Heart left ventricle (tissue), 13 donors: ENCODE measurements at regions not wholly inside any gene's neighbourhood (a gene's known extent, or its start where the extent isn't known, plus 50 kb on each side); places are given as distances from the start of the nearest gene placed in this dataset.

Source experiments
- POLR2A ChIP-seq, 2 donors: fragments of 450-650 bp; IDR thresholded peaks; one replicate each; pipeline ENCODE4 v1.6.1; 2017; ENCODE audit warnings: antibody characterized with exemption in 2 of 2, mild to moderate bottlenecking in 2 of 2, moderate library complexity in 2 of 2
- TF ChIP-seq, protein P1 (sequence below), 12 donors: fragments of 200-600 bp; sonication (generic) in 4 of 12; IDR thresholded peaks; one replicate each; pipeline versions ENCODE4 v1.5.0 to v1.8.0; 2018 to 2022; ENCODE audit warnings: antibody characterized with exemption in 12 of 12, mild to moderate bottlenecking in 5 of 12
- donor health status: ischemic (EF 13 %, LVEDD 7.1; RV severe dilation, severe dysfunction).
- donor health status: DM: no; HTN: yes; CAD: no.
- donor health status: DM: no; HTN: no; CAD: no.
- donor health status: ischemic (EF 25% LVEDD 6.9; RV normal size, moderate dysfunction).
- donor health status: ischemic (EF 25% LVEDD 5.7; RV mildly dilated, moderate dysfunction).
- donor health status: ischemic (EF 35%, LVEDD 5.7; RV mildly dilated, moderate dysfunction).
- donor health status: nonischemic (EF 11% LVEDD 7.7; RV severe dilation, severe dysfunction).
- donor health status: DM: yes; HTN: yes; CAD: no.
- donor health status: PGD.
- donor health status: ischemic (EF 29% LVEDD 5.4; RV normal size, mild dysfunction).
- donor health status: nonischemic (EF 23%, LVEDD 6.1; RV moderate dilation, normal function).

DNA sequence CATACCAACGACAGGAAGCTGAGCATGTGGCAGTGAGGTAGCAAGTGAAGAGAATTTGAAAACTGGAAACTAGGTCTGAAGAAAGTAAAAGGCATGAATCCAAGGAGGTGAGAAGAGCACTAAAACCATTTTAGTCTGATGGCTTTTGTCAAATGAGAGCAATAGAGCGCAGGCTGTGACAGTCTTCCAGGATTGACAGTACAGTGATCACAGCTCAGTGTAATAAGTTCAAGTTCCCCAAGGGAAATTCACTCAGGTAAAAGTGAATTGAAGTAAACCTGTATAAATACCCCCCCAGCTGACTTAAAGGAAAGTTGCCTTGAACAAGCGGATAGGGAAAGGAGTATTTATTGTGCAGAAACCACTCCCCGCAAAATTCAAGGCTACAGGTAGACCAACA, 224.2 kb upstream of the CRBN start:
- TF ChIP-seq, protein P1, sequence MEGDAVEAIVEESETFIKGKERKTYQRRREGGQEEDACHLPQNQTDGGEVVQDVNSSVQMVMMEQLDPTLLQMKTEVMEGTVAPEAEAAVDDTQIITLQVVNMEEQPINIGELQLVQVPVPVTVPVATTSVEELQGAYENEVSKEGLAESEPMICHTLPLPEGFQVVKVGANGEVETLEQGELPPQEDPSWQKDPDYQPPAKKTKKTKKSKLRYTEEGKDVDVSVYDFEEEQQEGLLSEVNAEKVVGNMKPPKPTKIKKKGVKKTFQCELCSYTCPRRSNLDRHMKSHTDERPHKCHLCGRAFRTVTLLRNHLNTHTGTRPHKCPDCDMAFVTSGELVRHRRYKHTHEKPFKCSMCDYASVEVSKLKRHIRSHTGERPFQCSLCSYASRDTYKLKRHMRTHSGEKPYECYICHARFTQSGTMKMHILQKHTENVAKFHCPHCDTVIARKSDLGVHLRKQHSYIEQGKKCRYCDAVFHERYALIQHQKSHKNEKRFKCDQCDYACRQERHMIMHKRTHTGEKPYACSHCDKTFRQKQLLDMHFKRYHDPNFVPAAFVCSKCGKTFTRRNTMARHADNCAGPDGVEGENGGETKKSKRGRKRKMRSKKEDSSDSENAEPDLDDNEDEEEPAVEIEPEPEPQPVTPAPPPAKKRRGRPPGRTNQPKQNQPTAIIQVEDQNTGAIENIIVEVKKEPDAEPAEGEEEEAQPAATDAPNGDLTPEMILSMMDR (IDR thresholded peaks at IDR 0.05) = no peak
- no peak for TF ChIP-seq POLR2A (IDR thresholded peaks at IDR 0.05)
